HFFc6 (cell line): ENCODE measurements at regions not wholly inside any gene's neighbourhood (a gene's known extent, or its start where the extent isn't known, plus 50 kb on each side); places are given as distances from the start of the nearest gene placed in this dataset.

ENCODE experiments used
- DNase-seq: peaks from one replicate; pipeline ENCODE4 v3.0.0-alpha.2; 2018
- H3K27ac Mint-ChIP-seq: 2 replicates; pipeline ENCODE4 v1.8.0; 2020; ENCODE audit warnings: mild to moderate bottlenecking, mixed read lengths
- H3K27me3 Mint-ChIP-seq: 2 replicates; pipeline ENCODE4 v1.8.0; 2021; ENCODE audit warnings: mild to moderate bottlenecking, moderate library complexity, mixed read lengths; ENCODE audit not compliant: insufficient read depth
- H3K36me3 Mint-ChIP-seq: 2 replicates; pipeline ENCODE4 v1.8.0; 2021; ENCODE audit warnings: low read depth, mixed read lengths
- H3K4me1 Mint-ChIP-seq: 2 replicates; pipeline ENCODE4 v1.8.0; 2020; ENCODE audit warnings: low read depth, mixed read lengths
- H3K4me3 Mint-ChIP-seq: 2 replicates; pipeline ENCODE4 v1.8.0; 2020; ENCODE audit warnings: mild to moderate bottlenecking, moderate library complexity, mixed read lengths
- H3K9me3 Mint-ChIP-seq: 2 replicates; pipeline ENCODE4 v1.8.0; 2020; ENCODE audit warnings: mild to moderate bottlenecking, mixed read lengths
- CTCF ChIP-seq: fragments of 200-600 bp; sonication (generic); IDR thresholded peaks from 2 replicates; pipeline ENCODE4 v1.5.0; 2021; ENCODE audit warnings: antibody characterized with exemption, mild to moderate bottlenecking

DNA sequence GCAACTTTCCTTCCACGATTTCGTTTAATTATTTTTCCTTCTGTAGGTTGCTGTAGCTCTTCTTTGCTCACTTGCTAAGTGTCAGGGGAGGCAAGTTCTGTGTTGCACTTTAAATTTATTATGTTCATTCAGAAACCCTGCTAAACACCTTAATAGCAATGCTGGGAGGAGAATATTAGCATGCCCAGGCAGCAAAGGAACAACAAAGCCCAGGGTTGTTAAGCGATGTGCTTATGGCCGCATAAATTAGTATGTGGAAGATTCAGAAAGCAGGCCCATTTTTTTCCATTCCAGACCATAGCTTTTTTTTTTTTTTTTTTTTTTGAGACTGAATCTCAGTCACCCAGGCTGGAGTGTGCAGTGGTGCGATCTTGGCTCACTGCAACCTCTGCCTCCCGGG lies 151.3 kb downstream of the BACH1 start:
- Mint-ChIP-seq H3K27me3 (peaks cover 1% of the 10 kb centered on the region; the same call in 1 of the 2 replicates), H3K4me3 (no peak overlapping the region)
- TF ChIP-seq CTCF: no peak

DNA sequence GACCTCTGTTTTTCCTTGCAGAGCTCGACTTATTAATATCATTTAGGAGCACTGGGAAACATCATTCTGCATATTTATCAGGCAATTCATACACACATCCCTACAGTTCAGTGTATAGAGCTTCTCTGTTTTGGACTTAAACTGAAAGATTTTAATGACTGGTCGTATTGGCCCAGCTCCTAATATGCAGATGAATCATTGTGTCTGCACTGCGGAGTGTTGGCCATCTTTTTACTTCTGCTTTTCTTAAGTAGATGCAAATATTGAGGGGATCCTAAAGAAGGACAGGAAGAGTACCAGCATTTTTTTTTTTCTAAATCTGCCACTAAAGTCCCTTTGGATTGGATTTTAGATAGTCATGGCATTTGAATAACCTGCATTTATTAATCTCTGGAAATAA lies 154.8 kb downstream of the BACH1 start:
- Mint-ChIP-seq H3K27ac (no peak overlapping the region), H3K36me3 (peaks cover 8% of the 10 kb centered on the region), H3K27me3 (peaks cover 1% of the 10 kb centered on the region; the same call in 1 of the 2 replicates), H3K9me3 (peaks cover 8% of the 10 kb centered on the region), H3K4me3 (no peak overlapping the region), H3K4me1 (no peaks in the 10 kb centered on the region)
- no peak for DNase-seq
- TF ChIP-seq CTCF: no peak

More for the DNA sequence above, 151.3 kb downstream of the BACH1 start:
- no peak for DNase-seq
- Mint-ChIP-seq H3K36me3 (peaks cover 8% of the 10 kb centered on the region), H3K4me1 (no peaks in the 10 kb centered on the region), H3K9me3 (peaks cover 8% of the 10 kb centered on the region), H3K27ac (no peak overlapping the region)

DNA sequence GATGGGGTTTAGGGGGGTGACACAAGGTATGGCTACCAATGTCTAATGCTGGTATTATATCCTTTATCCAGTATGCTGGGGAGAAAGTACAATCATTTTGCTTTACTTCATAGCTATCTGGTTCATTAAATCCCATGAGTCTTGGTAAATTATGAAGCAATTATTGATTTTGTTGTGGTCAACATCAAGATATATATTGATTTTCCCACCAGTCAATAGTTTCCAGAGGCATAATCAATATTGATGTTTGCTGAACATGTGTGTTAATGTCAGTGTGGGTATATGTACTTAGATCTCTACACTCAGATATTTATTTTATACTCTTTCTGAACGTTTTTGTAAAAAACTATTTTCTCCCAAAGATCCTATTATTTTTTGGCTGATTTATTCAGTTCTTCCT lies 155.5 kb downstream of the BACH1 start:
- H3K27ac Mint-ChIP-seq: no peak overlapping the region
- TF ChIP-seq CTCF: no peak
- peaks cover 3% of the 10 kb centered on the region for H3K36me3 Mint-ChIP-seq
- H3K27me3 Mint-ChIP-seq: peaks cover 1% of the 10 kb centered on the region; the same call in 1 of the 2 replicates
- H3K4me1 Mint-ChIP-seq: no peaks in the 10 kb centered on the region
- H3K9me3 Mint-ChIP-seq: peaks cover 3% of the 10 kb centered on the region
- no peak overlapping the region for H3K4me3 Mint-ChIP-seq
- DNase-seq: no peak

DNA sequence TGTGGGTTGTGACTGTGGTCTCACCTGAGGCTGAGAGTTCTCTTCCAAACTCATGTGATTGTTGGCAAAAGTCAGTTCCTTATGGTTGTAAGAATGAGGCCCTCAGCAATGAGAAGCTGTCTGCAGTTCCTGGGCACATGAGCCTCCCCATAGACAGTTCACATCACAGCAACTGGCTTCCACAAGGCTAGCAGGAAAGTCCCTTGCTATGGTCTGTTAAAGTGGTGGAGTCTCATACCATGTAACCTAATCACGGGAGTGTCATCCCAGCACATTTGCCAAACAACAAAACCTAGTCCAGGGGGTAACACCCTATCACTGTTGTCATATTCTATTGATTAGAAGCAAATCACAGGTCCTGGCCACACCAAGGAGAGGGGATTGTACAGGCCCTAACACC lies 163.8 kb downstream of the BACH1 start:
- Mint-ChIP-seq H3K27me3 (no peaks in the 10 kb centered on the region; the same call in 1 of the 2 replicates), H3K4me1 (no peaks in the 10 kb centered on the region), H3K9me3 (no peaks in the 10 kb centered on the region), H3K27ac (no peak overlapping the region), H3K4me3 (no peak overlapping the region), H3K36me3 (no peaks in the 10 kb centered on the region)
- TF ChIP-seq CTCF: no peak
- DNase-seq: no peak

DNA sequence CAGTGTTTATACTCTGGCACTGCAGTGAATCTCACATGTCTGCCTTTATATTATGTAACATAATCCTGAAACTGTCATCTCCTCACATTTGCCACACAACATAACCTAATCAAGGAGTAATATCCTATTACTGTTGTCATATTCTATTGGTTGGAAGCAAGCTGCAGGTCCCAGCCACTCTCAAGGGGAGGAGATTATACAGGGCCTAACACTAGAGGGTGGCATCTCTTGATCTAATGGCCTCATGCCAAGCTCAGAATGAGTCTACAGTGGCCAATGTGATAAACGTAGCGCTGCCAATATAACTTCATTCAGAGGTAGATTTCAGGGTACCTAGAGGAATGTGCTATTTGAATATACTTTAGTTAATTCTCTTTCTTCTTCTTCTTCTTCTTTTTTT lies 166.8 kb downstream of the BACH1 start:
- Mint-ChIP-seq H3K4me1 (peaks cover 6% of the 10 kb centered on the region), H3K4me3 (no peak overlapping the region), H3K9me3 (no peaks in the 10 kb centered on the region), H3K27ac (no peak overlapping the region), H3K36me3 (no peaks in the 10 kb centered on the region; the same call in 1 of the 2 replicates), H3K27me3 (no peaks in the 10 kb centered on the region; the same call in 1 of the 2 replicates)
- TF ChIP-seq CTCF: no peak
- DNase-seq: no peak

DNA sequence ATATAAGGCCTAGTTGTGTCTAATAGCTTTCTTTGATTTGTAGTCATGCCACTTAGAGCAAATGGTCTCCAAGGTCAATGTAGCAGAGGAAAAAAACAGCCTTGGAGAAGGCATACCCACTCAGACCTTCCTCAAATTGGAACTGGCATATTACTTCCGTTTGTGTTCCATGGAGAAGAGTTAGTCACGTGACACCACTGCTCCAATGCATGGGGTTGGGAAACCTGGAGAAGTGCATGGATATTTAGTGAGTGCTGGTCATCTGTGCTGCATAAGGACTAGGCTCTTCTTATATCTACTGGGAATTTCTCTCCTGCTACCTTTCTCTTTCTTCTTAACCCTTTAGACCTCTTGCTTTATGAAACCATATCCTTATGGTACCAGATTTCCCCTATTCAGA lies 167.8 kb downstream of the BACH1 start:
- H3K27ac Mint-ChIP-seq: no peak overlapping the region
- TF ChIP-seq CTCF: no peak
- no peak for DNase-seq
- H3K36me3 Mint-ChIP-seq: no peaks in the 10 kb centered on the region; the same call in 1 of the 2 replicates
- no peaks in the 10 kb centered on the region; the same call in 1 of the 2 replicates for H3K27me3 Mint-ChIP-seq
- H3K4me3 Mint-ChIP-seq: no peak overlapping the region
- H3K9me3 Mint-ChIP-seq: no peaks in the 10 kb centered on the region
- H3K4me1 Mint-ChIP-seq: peaks cover 10% of the 10 kb centered on the region
